SK-MEL-5 (cell line): ENCODE measurements at regions not wholly inside any gene's neighbourhood (a gene's known extent, or its start where the extent isn't known, plus 50 kb on each side); places are given as distances from the start of the nearest gene placed in this dataset.

ENCODE experiments used
- DNase-seq: peaks from one replicate; pipeline ENCODE4 v3.0.0-alpha.2; 2016; ENCODE audit warnings: low read depth, low spot score
- in situ Hi-C: cut with HindIII; loops from 2 replicates; pipeline ENCODE4 v1.10.0; 2016; ENCODE audit warnings: low sequenced_read_pairs, high pct_unique_total_duplicates, low pct_unique_long_range_greater_than_20kb

- in situ Hi-C loops, result no loop called here
- no peak for DNase-seq
Observed at GRCh38 chr9:120338340-120338739, 241.6 kb downstream of the CDK5RAP2 start.

DNA sequence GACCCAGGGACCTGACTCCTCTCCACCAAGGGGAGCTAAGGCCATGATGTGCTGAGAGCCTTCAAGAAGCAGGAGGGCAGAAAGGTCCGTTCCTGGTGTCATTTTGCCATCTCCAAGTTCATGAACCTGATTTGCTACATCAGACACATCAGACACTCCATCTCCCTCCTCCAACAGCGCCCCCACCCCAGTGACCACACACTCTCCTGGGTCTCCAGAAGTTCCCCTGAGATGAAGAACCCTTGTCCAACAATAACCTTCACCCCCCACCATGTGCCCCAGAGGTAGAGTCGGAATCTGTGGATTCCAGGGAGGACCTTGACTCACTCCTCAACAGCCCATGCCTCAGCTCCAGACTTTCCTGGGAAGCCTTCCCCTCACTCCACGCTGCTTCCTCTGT, 242.8 kb downstream of the CDK5RAP2 start:
- no peak for DNase-seq
- in situ Hi-C loops, result no loop called here

DNA sequence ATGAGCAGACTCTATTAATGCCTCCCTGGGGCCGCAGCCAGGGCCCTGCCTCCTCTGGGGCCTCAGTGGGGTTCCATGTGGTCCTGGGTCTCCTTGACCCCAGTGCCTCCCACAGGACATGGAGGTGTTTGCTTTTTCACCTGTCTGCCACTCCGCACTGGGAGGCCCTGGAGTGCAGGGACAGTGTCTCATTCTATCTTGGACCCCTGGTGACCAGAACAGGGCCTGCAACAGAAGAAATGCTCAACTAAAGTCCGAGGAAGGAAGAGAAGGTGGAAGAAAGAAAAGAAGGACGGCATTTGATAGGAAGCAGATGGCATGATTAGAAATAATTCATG, 243.2 kb downstream of the CDK5RAP2 start:
- no peak for DNase-seq
- in situ Hi-C loops, result no loop called here

DNA sequence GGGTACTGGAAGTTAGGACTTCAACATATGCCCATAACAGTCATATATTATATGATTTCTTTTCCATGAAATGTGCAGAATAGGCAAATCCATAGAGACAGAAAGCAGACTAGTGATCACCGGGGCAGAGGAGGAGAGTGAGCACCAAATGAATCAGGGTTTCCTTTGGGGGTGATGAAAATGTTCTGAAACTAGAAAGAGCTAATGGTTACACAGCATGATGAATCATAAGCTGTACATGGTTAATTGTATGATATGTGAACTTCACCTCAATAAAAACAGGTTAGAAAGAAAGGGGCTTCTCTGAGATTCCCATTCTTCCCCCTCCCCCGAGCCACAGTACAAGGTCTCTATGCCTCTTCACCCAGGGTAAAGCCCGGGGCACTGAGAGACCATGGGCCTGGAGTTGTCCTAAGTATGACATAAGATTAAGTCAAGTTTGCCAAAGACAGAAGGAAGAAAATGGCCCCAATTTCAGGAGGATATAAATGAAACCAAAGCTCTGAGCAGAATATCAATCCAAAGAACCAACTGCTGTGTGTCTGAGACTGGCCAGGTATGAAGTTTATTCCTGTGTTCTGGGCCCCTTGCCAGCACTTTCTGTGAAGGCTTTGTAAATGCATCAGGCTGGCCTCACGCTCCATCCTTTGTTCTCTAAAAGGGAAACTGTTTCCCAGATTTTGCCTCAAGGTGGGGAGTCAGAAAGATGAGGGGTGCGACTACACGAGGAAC, 243.8 kb downstream of the CDK5RAP2 start:
- DNase-seq, result no peak
- in situ Hi-C loops, result no loop called here

GRCh38 chr9:120331913-120332312, 248.1 kb downstream of the CDK5RAP2 start:
- DNase-seq, result no peak
- in situ Hi-C loops, result no loop called here

DNA sequence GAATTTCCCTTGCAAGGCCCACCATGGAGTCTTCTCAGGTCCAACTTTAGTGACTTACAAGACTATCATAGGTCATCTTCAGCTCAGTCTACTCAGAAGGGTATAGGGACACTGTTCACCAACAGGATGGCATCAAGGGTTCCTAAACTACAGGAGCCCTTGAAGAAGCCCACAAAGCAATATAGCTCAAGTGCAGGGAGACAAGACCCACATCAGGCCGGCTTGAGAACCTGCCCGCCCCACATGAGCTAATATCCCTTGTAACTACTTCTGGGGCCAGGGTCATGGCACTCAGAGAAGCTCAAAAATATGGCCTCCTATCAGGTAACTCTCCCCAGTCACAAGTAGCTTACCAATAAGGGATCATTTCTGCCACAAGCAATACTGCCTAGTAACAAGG, 249.9 kb downstream of the CDK5RAP2 start:
- in situ Hi-C loops, result no loop called here
- no peak for DNase-seq

GRCh38 chr9:120327322-120327721, 252.6 kb downstream of the CDK5RAP2 start:
- in situ Hi-C loops, result no loop called here
- no peak for DNase-seq

DNA sequence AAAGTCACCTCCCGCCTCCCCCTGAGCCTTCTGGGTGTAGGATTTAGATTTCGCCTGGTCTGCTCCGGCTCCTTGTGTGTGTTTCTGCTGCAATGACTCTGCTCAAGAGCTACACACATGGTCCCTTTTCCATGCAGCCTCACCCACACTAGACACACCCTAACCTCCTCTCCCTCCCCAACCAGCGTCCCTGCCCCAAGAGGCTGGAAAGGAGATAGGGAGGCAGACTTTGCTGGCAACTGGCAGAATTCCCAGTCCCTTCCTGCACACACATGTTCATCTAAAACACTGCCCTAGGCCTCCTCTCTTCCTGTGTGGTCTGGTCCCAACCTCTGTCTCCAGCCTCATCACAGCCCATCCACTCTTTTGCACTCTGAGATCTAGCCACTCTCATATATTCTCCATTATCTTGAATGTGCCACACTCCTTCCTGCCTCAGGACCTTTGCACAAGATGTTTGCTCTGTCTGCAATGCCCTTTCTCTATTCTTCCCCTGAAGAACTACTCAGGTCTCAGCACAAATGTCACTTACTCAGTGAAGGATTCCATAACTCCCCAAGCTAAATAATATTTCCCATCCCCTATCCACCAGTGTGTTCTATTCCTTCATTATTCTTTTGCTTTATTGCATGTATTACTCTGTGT, 253.8 kb downstream of the CDK5RAP2 start:
- in situ Hi-C loops, result no loop called here
- no peak for DNase-seq

DNA sequence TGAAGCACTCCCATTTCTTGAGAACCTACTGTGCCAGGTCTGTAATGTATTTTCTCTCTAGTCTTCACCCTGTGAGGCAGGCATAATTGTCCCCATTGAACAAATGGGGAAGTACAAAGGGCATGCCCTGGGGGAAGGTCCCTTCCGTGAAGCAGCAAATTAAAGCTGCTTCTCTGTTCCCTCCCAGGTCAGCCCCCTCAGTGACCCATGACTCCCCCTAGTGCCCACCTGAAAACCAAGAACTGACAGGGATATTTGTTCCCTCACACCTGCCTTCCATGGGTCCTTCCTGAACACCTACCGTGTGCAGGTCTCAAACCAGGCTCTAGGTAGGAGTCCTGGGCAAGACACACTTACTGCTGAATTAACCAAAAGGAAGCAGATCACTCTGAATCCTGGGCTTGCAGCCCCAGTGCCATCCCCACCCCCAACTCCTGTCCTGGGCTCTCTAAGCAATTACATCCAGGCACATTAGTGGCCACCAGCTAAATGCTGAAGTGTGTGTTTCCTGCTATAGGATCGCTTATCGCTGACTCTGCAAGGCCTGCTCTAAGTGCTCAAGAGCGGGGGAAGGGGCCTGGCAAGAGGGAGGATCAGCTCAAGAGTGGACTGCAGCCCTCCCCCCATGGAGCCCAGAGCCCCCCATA, 254.8 kb downstream of the CDK5RAP2 start:
- no peak for DNase-seq
- in situ Hi-C loops, result no loop called here

DNA sequence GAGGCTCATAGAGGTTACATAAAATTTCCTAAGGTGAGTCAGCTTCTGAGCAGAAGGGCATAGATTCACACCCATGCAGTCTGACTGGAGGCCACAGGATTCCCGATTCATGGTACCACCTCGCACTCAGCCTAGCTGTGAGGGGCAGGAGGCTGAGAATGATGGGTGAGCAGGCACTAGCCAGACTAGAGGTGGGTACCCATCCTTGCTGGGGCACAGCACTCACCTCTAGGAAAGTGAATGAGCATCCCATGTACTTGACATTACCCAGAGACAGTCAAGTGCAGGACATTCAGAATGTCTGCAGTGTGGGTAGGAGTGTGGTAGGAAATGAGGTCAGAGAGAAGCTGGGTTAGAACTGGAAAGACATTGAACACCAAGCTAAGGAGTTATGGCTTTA, 255.5 kb downstream of the CDK5RAP2 start:
- in situ Hi-C loops, result no loop called here

GRCh38 chr9:120323125-120323524, 256.8 kb downstream of the CDK5RAP2 start:
- in situ Hi-C loops, result no loop called here
- no peak for DNase-seq

More for the DNA sequence above, 255.5 kb downstream of the CDK5RAP2 start:
- no peak for DNase-seq

DNA sequence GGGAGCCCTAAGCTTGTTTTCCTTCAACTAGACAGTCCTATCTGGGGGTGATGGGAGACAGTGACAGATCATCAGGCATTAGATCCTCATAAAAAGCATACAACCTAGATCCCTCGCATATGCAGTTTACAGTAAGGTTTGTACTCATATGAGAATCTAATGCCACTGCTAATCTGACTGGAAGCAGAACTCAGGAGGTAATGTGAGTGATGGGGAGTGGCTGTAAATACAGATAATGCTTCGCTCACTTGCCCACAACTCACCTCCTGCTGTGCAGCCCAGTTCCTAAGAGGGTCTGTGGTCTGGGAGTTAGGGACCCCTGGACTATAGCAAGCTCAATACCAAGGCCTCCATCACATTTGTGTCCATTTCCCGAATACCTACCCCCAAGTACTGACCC, 260.5 kb downstream of the CDK5RAP2 start:
- in situ Hi-C loops, result no loop called here
- DNase-seq, result no peak

- DNase-seq, result no peak
- in situ Hi-C loops, result no loop called here
Observed at GRCh38 chr9:120315154-120315553, 264.8 kb downstream of the CDK5RAP2 start.

DNA sequence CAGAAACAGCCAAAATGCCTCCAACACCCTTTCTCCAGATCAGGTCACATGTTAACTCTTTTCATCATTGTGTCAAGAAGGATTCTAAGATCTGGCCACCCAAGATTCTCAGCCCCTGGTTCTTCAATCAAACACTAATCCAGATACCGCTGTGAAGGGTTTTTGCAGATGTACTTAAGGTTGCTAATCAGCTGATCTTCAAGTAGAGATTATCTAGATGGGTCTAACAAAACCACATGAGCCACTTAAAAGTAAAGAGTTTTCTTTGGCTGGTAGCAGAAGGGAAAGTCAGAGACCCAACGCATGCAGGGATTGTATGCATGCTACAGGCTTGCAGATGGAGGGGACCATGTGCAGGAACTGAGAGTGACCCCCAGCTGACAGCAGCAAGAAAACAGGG, 267.9 kb downstream of the CDK5RAP2 start:
- in situ Hi-C loops, result no loop called here
- DNase-seq, result no peak

- no peak for DNase-seq
- in situ Hi-C loops, result no loop called here
Observed at GRCh38 chr9:120310035-120310434, 269.9 kb downstream of the CDK5RAP2 start.

GRCh38 chr9:120308495-120308894, 271.5 kb downstream of the CDK5RAP2 start:
- DNase-seq, result no peak
- in situ Hi-C loops, result no loop called here

- in situ Hi-C loops, result no loop called here
Observed at GRCh38 chr9:120307599-120307998, 272.4 kb downstream of the CDK5RAP2 start.

DNA sequence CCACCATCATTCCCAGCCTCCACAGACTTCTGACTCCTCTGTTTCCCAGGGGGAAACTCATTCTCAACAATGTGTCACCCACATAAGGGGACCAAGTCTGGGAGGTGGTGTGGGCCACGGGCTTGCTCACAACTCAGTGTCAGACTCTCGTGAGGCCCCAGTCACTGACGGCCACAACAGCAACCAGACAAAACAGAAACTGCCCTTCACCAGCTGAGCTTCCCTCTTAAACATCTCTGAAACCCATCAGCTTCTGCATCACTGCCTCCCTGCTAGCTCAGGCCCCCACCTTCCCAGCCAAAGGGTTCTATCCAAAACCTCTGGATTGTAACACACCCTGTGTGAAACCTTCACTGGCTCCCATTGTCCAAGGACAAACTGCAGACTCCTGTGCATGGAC, 273.4 kb downstream of the CDK5RAP2 start:
- in situ Hi-C loops, result no loop called here

More at GRCh38 chr9:120307599-120307998, 272.4 kb downstream of the CDK5RAP2 start:
- no peak for DNase-seq

GRCh38 chr9:120306088-120306487, 273.9 kb downstream of the CDK5RAP2 start:
- DNase-seq, result no peak
- in situ Hi-C loops, result no loop called here

More for the DNA sequence above, 273.4 kb downstream of the CDK5RAP2 start:
- no peak for DNase-seq
